ENCODE measurements at regions not wholly inside any gene's neighbourhood (a gene's known extent, or its start where the extent isn't known, plus 50 kb on each side); places are given as distances from the start of the nearest gene placed in this dataset.

DNA sequence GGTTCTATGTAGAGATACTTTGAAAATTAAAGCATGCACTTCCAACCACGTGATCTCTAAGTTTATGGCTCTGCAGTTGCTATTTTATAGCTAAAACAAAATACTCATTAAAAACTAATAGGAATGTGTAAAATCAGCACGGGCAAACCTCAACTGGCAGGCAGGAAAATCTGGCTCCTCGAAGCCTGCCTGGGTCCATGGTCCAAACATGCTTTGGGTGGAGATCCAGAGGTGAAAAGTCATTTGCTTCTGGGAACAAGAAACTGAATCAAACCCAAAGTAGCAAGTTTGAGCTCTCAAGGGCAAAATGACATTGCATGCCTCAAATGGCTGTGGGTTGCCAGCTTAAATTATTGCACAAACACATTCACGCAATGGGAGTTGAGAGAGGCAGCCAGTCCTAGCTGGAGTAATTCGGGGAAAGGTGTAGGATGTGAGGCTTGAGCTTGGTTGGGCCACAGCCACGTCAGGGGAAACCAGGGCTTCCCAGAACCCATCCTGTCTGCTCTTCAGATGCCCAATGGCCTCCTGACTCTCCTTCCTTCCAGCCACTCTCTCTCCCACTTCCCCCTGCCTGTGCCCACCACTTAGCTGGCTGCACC, 75.2 kb upstream of the LCLAT1 start:
- no peak for DNase-seq

DNA sequence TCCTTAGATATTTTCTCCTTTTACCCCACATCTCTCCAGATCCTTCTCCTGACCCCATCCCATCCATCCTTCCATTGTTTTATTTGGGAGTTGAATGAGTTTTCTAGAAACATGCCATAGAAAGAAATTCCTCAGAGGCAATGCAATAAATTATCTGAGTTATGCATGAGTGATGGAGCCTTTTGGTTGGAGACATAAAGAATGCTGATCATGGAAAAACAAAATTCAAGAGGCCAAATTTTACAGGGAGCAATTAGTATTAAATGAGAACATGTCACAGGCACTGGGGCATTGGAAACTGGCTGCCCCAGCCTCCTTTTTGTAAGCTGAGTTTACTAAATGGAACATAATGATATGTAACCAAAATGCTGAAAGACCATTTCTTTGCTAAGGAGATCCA, 74.2 kb upstream of the LCLAT1 start:
- DNase-seq = no peak

DNA sequence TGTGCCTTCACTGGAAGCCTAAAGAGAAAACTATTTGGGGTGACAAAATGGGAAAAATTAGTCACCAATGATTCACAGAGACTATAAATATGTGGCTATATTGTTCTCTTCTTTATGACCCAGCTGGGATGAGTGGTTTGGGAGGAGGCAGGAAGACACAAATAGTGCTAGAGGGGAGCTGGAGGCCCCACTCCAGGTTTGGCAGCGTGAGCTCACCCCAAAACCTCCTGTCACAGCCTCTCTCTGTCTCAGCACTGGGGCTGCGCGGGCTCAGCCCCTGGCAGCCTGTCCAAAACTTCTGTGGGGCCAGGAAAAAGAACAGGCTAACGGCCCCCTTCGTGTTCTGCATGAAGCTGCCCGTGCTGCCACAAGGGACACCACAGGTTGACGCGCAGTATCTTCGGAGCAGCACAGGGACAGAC, 73.2 kb upstream of the LCLAT1 start:
- no peak for DNase-seq

- no peak for DNase-seq
These were observed 72.7 kb upstream of the LCLAT1 start for GRCh38 chr2:30374380-30374779.

- DNase-seq = no peak
These were observed 71.1 kb upstream of the LCLAT1 start for GRCh38 chr2:30375915-30376314.

GRCh38 chr2:30379481-30379880, 67.6 kb upstream of the LCLAT1 start:
- no peak for DNase-seq

DNA sequence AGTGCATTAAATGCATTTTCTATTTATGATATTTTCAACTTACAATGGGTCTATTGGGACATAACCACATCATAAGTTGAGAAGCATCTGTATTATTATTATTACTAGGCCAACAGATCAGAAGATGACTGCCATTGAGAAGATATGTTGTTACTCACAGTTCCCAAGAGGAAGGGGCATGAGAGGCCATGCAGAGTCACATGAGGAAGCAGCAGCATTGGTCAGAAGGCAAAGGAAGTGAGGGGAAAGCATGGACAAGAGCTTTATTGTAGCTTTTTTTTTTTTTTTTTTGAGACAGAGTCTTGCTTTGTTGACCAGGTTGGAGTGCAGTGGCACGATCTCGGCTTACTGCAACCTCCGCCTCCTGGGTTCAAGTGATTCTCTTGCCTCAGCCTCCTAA, 66.2 kb upstream of the LCLAT1 start:
- DNase-seq = no peak

- DNase-seq = no peak
These were observed 64.8 kb upstream of the LCLAT1 start for GRCh38 chr2:30382162-30382783.

GRCh38 chr2:30382995-30383394, 64.1 kb upstream of the LCLAT1 start:
- no peak for DNase-seq

- peak; percentile 62 for DNase-seq
These were observed 61.7 kb upstream of the LCLAT1 start for GRCh38 chr2:30385327-30385726.

GRCh38 chr2:30392097-30392496, 54.9 kb upstream of the LCLAT1 start:
- no peak for DNase-seq

GRCh38 chr2:30393510-30393909, 53.5 kb upstream of the LCLAT1 start:
- no peak for DNase-seq

- DNase-seq = no peak
These were observed 53.0 kb upstream of the LCLAT1 start for GRCh38 chr2:30394096-30394495.

GRCh38 chr2:30396436-30397232, 50.4 kb upstream of the LCLAT1 start:
- no peak for DNase-seq

Measured in femur (tissue), 1 donor.